Smooth muscle cell (in vitro differentiated cells): ENCODE measurements at regions not wholly inside any gene's neighbourhood (a gene's known extent, or its start where the extent isn't known, plus 50 kb on each side); places are given as distances from the start of the nearest gene placed in this dataset.

Source experiments
- DNase-seq: peaks from one replicate; lab custom pipeline; 2025; ENCODE audit not compliant: unreplicated experiment; lab: John Stamatoyannopoulos, UW
- H2AFZ ChIP-seq: fragments of 200-600 bp; sonication (generic); 2 replicates; pipeline ENCODE4 v1.6.0; 2016; ENCODE audit warnings: antibody characterized with exemption, low read depth, mild to moderate bottlenecking
- H3F3A ChIP-seq: fragments of 200-600 bp; sonication (generic); 2 replicates; pipeline ENCODE4 v1.6.0; 2017; ENCODE audit warnings: antibody characterized with exemption, low read depth
- H3K27ac ChIP-seq: fragments of 200-600 bp; sonication (generic); 2 replicates; pipeline ENCODE4 v1.5.1; 2016; ENCODE audit warnings: low read depth, mild to moderate bottlenecking
- H3K27me3 ChIP-seq: fragments of 200-600 bp; sonication (generic); 2 replicates; pipeline ENCODE4 v1.6.1; 2016; ENCODE audit warnings: low read depth, mild to moderate bottlenecking
- H3K36me3 ChIP-seq: fragments of 200-600 bp; sonication (generic); 2 replicates; pipeline ENCODE4 v1.5.1; 2016; ENCODE audit warnings: low read depth
- H3K4me1 ChIP-seq: fragments of 200-600 bp; sonication (generic); 2 replicates; pipeline ENCODE4 v1.5.1; 2016; ENCODE audit warnings: low read depth
- H3K4me2 ChIP-seq: fragments of 200-600 bp; sonication (generic); 2 replicates; pipeline ENCODE4 v1.6.0; 2016; ENCODE audit warnings: mild to moderate bottlenecking
- H3K4me3 ChIP-seq: fragments of 200-600 bp; sonication (generic); 2 replicates; pipeline ENCODE4 v1.5.1; 2016; ENCODE audit warnings: mild to moderate bottlenecking
- H3K79me2 ChIP-seq: fragments of 200-600 bp; sonication (generic); 2 replicates; pipeline ENCODE4 v1.6.0; 2016; ENCODE audit warnings: low read depth, mild to moderate bottlenecking
- H3K9ac ChIP-seq: fragments of 200-600 bp; sonication (generic); 2 replicates; pipeline ENCODE4 v1.6.0; 2016; ENCODE audit warnings: low read depth
- H3K9me3 ChIP-seq: fragments of 200-600 bp; sonication (generic); replicated peaks from 2 replicates; pipeline ENCODE4 v1.5.1; 2016; ENCODE audit warnings: low read depth
- H4K20me1 ChIP-seq: fragments of 200-600 bp; sonication (generic); 2 replicates; pipeline ENCODE4 v1.6.0; 2016; ENCODE audit warnings: low read depth
- WGBS: methylation state at CpG from one replicate; pipeline ENCODE4 v1.1.7; 2016; ENCODE audit warnings: low lambda C conversion rate; 5-methylcytosine and 5-hydroxymethylcytosine counted together
- TF ChIP-seq, protein P1 (sequence below): fragments of 200-600 bp; sonication (generic); IDR thresholded peaks from 2 replicates; pipeline ENCODE4 v1.5.1; 2017; ENCODE audit warnings: borderline replicate concordance, mild to moderate bottlenecking, antibody characterized with exemption; ENCODE audit not compliant: insufficient read depth, poor library complexity, severe bottlenecking

DNA sequence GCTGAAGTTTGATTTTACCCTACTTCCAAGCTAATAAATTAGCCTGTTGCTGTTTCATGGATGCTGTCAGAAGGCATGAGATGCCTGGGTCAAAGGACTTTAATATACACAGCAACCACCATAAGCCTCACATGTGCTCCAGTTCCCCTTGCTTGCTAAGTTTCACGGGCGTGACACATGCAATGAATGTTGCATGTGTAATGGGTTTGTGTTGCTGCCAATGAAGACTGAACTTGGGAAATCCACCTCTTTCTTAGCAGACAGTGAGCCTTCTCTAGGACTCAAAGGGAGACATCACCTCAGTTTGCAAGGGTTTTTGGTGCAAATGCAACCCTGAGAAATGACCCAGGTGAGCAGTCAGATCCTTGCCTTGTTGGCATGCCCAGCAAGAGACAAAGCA is 505.5 kb upstream of the PODXL start:
- Histone ChIP-seq H3K4me1 (peaks cover 11% of the 10 kb centered on the region), H3K9me3 (no peaks in the 10 kb centered on the region), H3F3A (peaks cover 6% of the 10 kb centered on the region), H3K27ac (no peak overlapping the region), H3K4me3 (no peak overlapping the region), H2AFZ (no peak overlapping the region), H3K27me3 (no peaks in the 10 kb centered on the region), H3K4me2 (no peak overlapping the region), H3K36me3 (no peaks in the 10 kb centered on the region), H3K9ac (no peak overlapping the region), H4K20me1 (no peaks in the 10 kb centered on the region), H3K79me2 (no peaks in the 10 kb centered on the region)
- TF ChIP-seq, protein P1, sequence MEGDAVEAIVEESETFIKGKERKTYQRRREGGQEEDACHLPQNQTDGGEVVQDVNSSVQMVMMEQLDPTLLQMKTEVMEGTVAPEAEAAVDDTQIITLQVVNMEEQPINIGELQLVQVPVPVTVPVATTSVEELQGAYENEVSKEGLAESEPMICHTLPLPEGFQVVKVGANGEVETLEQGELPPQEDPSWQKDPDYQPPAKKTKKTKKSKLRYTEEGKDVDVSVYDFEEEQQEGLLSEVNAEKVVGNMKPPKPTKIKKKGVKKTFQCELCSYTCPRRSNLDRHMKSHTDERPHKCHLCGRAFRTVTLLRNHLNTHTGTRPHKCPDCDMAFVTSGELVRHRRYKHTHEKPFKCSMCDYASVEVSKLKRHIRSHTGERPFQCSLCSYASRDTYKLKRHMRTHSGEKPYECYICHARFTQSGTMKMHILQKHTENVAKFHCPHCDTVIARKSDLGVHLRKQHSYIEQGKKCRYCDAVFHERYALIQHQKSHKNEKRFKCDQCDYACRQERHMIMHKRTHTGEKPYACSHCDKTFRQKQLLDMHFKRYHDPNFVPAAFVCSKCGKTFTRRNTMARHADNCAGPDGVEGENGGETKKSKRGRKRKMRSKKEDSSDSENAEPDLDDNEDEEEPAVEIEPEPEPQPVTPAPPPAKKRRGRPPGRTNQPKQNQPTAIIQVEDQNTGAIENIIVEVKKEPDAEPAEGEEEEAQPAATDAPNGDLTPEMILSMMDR: no peak
- WGBS: 91% methylated on average over 2 of the region's 2 CpGs
- no peak for DNase-seq

DNA sequence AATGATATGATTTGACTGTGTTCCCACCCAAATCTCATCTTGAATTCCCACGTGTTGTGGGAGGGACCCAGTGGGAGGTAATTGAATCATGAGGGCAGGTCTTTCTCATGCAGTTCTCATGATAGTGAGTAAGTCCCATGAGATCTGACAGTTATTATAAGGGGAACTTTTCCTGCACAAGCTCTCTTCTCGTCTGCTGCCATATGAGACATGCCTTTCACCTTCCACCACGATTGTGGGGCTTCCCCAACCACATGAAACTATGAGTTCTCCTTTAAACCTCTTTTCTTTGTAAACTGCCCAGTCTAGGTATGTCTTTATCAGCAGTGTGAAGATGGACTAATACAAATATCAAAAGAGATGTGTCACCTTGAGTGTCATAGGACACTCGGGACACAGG is 502.7 kb upstream of the PODXL start:
- WGBS: 91% methylated on average over 4 of the region's 4 CpGs
- no peak for DNase-seq

DNA sequence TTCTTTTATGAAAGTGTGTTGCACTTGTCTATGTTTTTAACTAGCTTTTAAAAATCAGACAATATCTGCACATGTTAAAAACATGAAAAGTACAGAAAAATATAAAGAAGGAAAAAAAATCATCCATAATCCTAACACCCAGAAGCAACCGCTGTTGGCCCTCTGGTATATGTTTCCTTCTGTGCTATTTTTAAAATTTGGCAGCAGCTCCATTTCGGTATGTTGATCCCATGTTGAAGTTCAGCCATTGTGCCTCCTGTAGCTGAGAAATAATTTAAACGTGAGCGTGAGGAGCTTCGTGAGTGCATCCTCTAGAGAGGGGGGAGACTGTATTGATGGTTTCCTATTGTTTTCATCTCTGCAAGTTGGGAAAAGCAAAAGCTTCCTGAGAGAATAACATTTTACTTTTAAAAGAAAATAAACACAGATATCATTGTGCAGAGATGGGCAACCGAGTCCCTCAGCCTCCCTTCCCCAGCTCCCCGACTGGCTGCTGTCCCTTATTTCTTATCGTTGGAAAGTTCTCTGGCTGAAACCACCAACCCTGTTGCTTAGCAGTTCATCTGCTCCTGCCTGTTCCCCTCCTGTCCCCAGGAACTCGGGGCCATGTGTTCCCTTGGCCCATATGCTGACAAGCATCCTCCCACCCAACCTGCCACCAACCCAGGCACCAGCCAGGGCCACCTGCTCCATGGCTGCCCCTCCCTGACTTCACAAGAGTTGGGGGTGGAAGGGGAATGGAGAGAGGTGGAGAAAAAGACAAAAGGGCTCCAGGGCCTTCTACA is 499.1 kb upstream of the PODXL start:
- H3K9ac ChIP-seq: no peak overlapping the region
- H3K79me2 ChIP-seq: no peaks in the 10 kb centered on the region
- no peaks in the 10 kb centered on the region for H3F3A ChIP-seq
- no peak overlapping the region for H3K4me2 ChIP-seq
- no peak overlapping the region for H3K27ac ChIP-seq
- no peak overlapping the region for H3K4me3 ChIP-seq
- no peak for DNase-seq
- peaks cover 3% of the 10 kb centered on the region for H3K4me1 ChIP-seq
- no peaks in the 10 kb centered on the region for H4K20me1 ChIP-seq
- no peaks in the 10 kb centered on the region for H3K9me3 ChIP-seq
- no peaks in the 10 kb centered on the region for H3K27me3 ChIP-seq
- H3K36me3 ChIP-seq: no peaks in the 10 kb centered on the region
- no peak overlapping the region for H2AFZ ChIP-seq
- WGBS: 87% methylated on average over 9 of the region's 9 CpGs
- TF ChIP-seq, protein P1: no peak

More for the DNA sequence above, 502.7 kb upstream of the PODXL start:
- Histone ChIP-seq H3K4me3 (no peak overlapping the region), H3K27ac (no peak overlapping the region), H3K36me3 (no peaks in the 10 kb centered on the region), H3K4me1 (no peaks in the 10 kb centered on the region), H2AFZ (no peak overlapping the region), H3K9me3 (no peaks in the 10 kb centered on the region), H4K20me1 (no peaks in the 10 kb centered on the region), H3K79me2 (no peaks in the 10 kb centered on the region), H3K27me3 (no peaks in the 10 kb centered on the region), H3F3A (no peaks in the 10 kb centered on the region), H3K4me2 (no peak overlapping the region), H3K9ac (no peak overlapping the region)
- TF ChIP-seq, protein P1: no peak

DNA sequence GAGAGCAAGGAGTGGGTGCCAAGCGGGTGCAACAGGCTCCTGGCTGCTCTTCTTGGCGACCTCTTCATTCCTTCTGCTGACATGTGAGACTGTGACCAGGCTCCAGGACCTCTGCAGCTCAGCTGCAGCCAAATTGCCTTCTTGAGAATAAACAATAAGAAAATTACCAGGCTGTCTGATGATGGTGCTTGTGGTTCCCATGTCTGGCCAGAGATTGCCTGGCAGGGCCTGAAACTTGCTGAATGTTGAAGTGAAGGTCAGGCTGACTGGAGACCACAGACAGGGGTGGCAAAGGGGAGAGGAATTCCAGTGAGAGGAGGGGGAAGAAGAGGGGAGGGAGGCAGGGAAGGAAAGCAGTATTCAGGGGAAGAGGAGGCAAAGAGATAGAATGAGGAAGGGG is 497.4 kb upstream of the PODXL start:
- no peaks in the 10 kb centered on the region for H3K79me2 ChIP-seq
- H2AFZ ChIP-seq: no peak overlapping the region
- no peak for DNase-seq
- no peak overlapping the region for H3K4me2 ChIP-seq
- no peak overlapping the region for H3K9ac ChIP-seq
- TF ChIP-seq, protein P1: no peak
- H3K36me3 ChIP-seq: no peaks in the 10 kb centered on the region
- 82% methylated on average over 2 of the region's 2 CpGs for WGBS
- H3K9me3 ChIP-seq: no peaks in the 10 kb centered on the region
- no peaks in the 10 kb centered on the region for H4K20me1 ChIP-seq
- no peak overlapping the region for H3K4me3 ChIP-seq
- peaks cover 3% of the 10 kb centered on the region for H3K4me1 ChIP-seq
- no peak overlapping the region for H3K27ac ChIP-seq
- no peaks in the 10 kb centered on the region for H3K27me3 ChIP-seq
- H3F3A ChIP-seq: no peaks in the 10 kb centered on the region
